DND-41 (cell line): ENCODE measurements at regions not wholly inside any gene's neighbourhood (a gene's known extent, or its start where the extent isn't known, plus 50 kb on each side); places are given as distances from the start of the nearest gene placed in this dataset.

Experiments
- ATAC-seq: fragments of 200-7000 bp; cut with Tn5 transposase; 3 replicates; pipeline ENCODE4 v1.9.1; 2021; ENCODE audit warnings: low read depth; ENCODE audit not compliant: insufficient read depth
- DNase-seq: peaks from one replicate; pipeline ENCODE4 v3.0.0-alpha.2; 2020
- H2AFZ ChIP-seq: 2 replicates; pipeline ENCODE4 v1.6.0; 2012; ENCODE audit warnings: low read depth, low read length
- H3K27ac ChIP-seq: 2 replicates; pipeline ENCODE4 v1.5.1; 2012; ENCODE audit warnings: low read length, inconsistent platforms
- H3K27me3 ChIP-seq: fragments of 200-600 bp; sonication (generic); 2 replicates; pipeline ENCODE4 v1.6.0; 2012; ENCODE audit warnings: low read length, mild to moderate bottlenecking, inconsistent platforms; ENCODE audit not compliant: insufficient read depth, poor library complexity
- H3K36me3 ChIP-seq: 2 replicates; pipeline ENCODE4 v1.5.1; 2012; ENCODE audit warnings: low read length, inconsistent platforms; ENCODE audit not compliant: insufficient read depth
- H3K4me1 ChIP-seq: 2 replicates; pipeline ENCODE4 v1.5.1; 2012; ENCODE audit warnings: mild to moderate bottlenecking, low read length; ENCODE audit not compliant: insufficient read depth
- H3K4me2 ChIP-seq: 2 replicates; pipeline ENCODE4 v1.6.0; 2012; ENCODE audit warnings: mild to moderate bottlenecking, moderate library complexity, low read length, inconsistent platforms; ENCODE audit not compliant: insufficient read depth
- H3K4me3 ChIP-seq, 2 experiments: fragments of 200-600 bp in 1 of 2; shearing (Covaris generic) in 1 of 2; 2 replicates each; pipeline ENCODE4 v1.5.1; 2012 to 2016; ENCODE audit warnings: inconsistent platforms in 2 of 2, low read length in 2 of 2, mild to moderate bottlenecking in 2 of 2, low read depth in 1 of 2, moderate library complexity in 1 of 2
- H3K79me2 ChIP-seq: 2 replicates; pipeline ENCODE4 v1.6.0; 2012; ENCODE audit warnings: low read length, inconsistent platforms; ENCODE audit not compliant: insufficient read depth
- H3K9ac ChIP-seq: 2 replicates; pipeline ENCODE4 v1.6.0; 2012; ENCODE audit warnings: low read depth, mild to moderate bottlenecking, inconsistent platforms, low read length, moderate library complexity
- H3K9me3 ChIP-seq: 2 replicates; pipeline ENCODE4 v1.5.1; 2012; ENCODE audit warnings: low read length, moderate library complexity, mild to moderate bottlenecking, inconsistent platforms; ENCODE audit not compliant: insufficient read depth, severe bottlenecking
- H4K20me1 ChIP-seq: 2 replicates; pipeline ENCODE4 v1.6.0; 2012; ENCODE audit warnings: low read length; ENCODE audit not compliant: insufficient read depth
- EZH2 ChIP-seq: IDR thresholded peaks from 3 replicates; pipeline ENCODE4 v1.6.1; 2012; ENCODE audit warnings: borderline replicate concordance, low read depth, mild to moderate bottlenecking, moderate library complexity, low read length, inconsistent platforms; ENCODE audit not compliant: severe bottlenecking
- TF ChIP-seq, protein P1 (sequence below): IDR thresholded peaks from 2 replicates; pipeline ENCODE4 v1.5.1; 2012; ENCODE audit warnings: borderline replicate concordance, low read length, moderate library complexity, mild to moderate bottlenecking; ENCODE audit not compliant: poor library complexity, severe bottlenecking; ENCODE audit errors: extremely low read depth

GRCh38 chr10:112045938-112046337 is 137.6 kb downstream of the GPAM start:
- Histone ChIP-seq H2AFZ (no peak overlapping the region), H3K4me1 (no peaks in the 10 kb centered on the region), H3K4me3 (no peak overlapping the region), H3K4me2 (no peak overlapping the region), H3K27me3 (no peaks in the 10 kb centered on the region), H3K79me2 (no peaks in the 10 kb centered on the region), H3K9ac (no peak overlapping the region), H3K9me3 (no peaks in the 10 kb centered on the region), H3K27ac (no peak overlapping the region), H4K20me1 (no peaks in the 10 kb centered on the region), H3K36me3 (no peaks in the 10 kb centered on the region)
- no peak for DNase-seq
- no peak for ATAC-seq
- TF ChIP-seq, protein P1, sequence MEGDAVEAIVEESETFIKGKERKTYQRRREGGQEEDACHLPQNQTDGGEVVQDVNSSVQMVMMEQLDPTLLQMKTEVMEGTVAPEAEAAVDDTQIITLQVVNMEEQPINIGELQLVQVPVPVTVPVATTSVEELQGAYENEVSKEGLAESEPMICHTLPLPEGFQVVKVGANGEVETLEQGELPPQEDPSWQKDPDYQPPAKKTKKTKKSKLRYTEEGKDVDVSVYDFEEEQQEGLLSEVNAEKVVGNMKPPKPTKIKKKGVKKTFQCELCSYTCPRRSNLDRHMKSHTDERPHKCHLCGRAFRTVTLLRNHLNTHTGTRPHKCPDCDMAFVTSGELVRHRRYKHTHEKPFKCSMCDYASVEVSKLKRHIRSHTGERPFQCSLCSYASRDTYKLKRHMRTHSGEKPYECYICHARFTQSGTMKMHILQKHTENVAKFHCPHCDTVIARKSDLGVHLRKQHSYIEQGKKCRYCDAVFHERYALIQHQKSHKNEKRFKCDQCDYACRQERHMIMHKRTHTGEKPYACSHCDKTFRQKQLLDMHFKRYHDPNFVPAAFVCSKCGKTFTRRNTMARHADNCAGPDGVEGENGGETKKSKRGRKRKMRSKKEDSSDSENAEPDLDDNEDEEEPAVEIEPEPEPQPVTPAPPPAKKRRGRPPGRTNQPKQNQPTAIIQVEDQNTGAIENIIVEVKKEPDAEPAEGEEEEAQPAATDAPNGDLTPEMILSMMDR = no peak
- TF ChIP-seq EZH2 = no peak

- ATAC-seq = no peak
- Histone ChIP-seq H4K20me1 (no peaks in the 10 kb centered on the region), H3K27me3 (no peaks in the 10 kb centered on the region)
Observed at GRCh38 chr10:112047674-112048073, 135.9 kb downstream of the GPAM start.

GRCh38 chr10:112052166-112052565 is 131.4 kb downstream of the GPAM start:
- no peak overlapping the region for H3K27ac ChIP-seq
- H3K4me3 ChIP-seq = no peak overlapping the region
- H3K9me3 ChIP-seq = no peaks in the 10 kb centered on the region
- H3K27me3 ChIP-seq = no peaks in the 10 kb centered on the region
- no peak overlapping the region for H3K9ac ChIP-seq
- no peak overlapping the region for H2AFZ ChIP-seq
- H3K4me1 ChIP-seq = no peaks in the 10 kb centered on the region
- DNase-seq (no peak), ATAC-seq (no peak)
- no peaks in the 10 kb centered on the region for H3K36me3 ChIP-seq
- TF ChIP-seq, protein P1 = no peak
- TF ChIP-seq EZH2 = no peak
- no peak overlapping the region for H3K4me2 ChIP-seq
- no peaks in the 10 kb centered on the region for H4K20me1 ChIP-seq
- H3K79me2 ChIP-seq = no peaks in the 10 kb centered on the region

More at GRCh38 chr10:112047674-112048073, 135.9 kb downstream of the GPAM start:
- no peaks in the 10 kb centered on the region for H3K9me3 ChIP-seq
- no peak overlapping the region for H3K4me3 ChIP-seq
- DNase-seq = no peak
- H2AFZ ChIP-seq = no peak overlapping the region
- no peak overlapping the region for H3K9ac ChIP-seq
- no peak overlapping the region for H3K4me2 ChIP-seq
- H3K27ac ChIP-seq = no peak overlapping the region
- no peaks in the 10 kb centered on the region for H3K4me1 ChIP-seq
- H3K79me2 ChIP-seq = no peaks in the 10 kb centered on the region
- TF ChIP-seq, protein P1 = no peak
- no peak for TF ChIP-seq EZH2
- no peaks in the 10 kb centered on the region for H3K36me3 ChIP-seq

GRCh38 chr10:112053895-112054294 is 129.7 kb downstream of the GPAM start:
- H2AFZ ChIP-seq = no peak overlapping the region
- H3K9ac ChIP-seq = no peak overlapping the region
- H3K27me3 ChIP-seq = no peaks in the 10 kb centered on the region
- H4K20me1 ChIP-seq = no peaks in the 10 kb centered on the region
- no peaks in the 10 kb centered on the region for H3K79me2 ChIP-seq
- H3K4me1 ChIP-seq = no peaks in the 10 kb centered on the region
- no peak overlapping the region for H3K27ac ChIP-seq
- no peak overlapping the region for H3K4me2 ChIP-seq
- H3K4me3 ChIP-seq = no peak overlapping the region
- H3K9me3 ChIP-seq = no peaks in the 10 kb centered on the region
- ATAC-seq (no peak), DNase-seq (no peak)
- TF ChIP-seq EZH2 = no peak
- H3K36me3 ChIP-seq = no peaks in the 10 kb centered on the region
